Right lobe of liver (tissue), 4 donors: ENCODE measurements at regions not wholly inside any gene's neighbourhood (a gene's known extent, or its start where the extent isn't known, plus 50 kb on each side); places are given as distances from the start of the nearest gene placed in this dataset.

ENCODE experiments used
- POLR2A ChIP-seq: fragments of 450-650 bp; IDR thresholded peaks from one replicate; pipeline ENCODE4 v1.6.1; 2017; ENCODE audit warnings: antibody characterized with exemption, mild to moderate bottlenecking
- TF ChIP-seq, protein P1 (sequence below), 4 donors: fragments of 200-600 bp in 3 of 4; fragments of 450-650 bp in 1 of 4; IDR thresholded peaks; one replicate each; pipeline versions ENCODE4 v1.5.1 to v1.8.0; 2016 to 2022; ENCODE audit warnings: antibody characterized with exemption in 4 of 4, mild to moderate bottlenecking in 2 of 4
- donor health status: DM: no; HTN: no; CAD: no.
- donor health status: DM: no; HTN: no; CAD: no.
- donor health status: DM: no; HTN: yes; CAD: no.

DNA sequence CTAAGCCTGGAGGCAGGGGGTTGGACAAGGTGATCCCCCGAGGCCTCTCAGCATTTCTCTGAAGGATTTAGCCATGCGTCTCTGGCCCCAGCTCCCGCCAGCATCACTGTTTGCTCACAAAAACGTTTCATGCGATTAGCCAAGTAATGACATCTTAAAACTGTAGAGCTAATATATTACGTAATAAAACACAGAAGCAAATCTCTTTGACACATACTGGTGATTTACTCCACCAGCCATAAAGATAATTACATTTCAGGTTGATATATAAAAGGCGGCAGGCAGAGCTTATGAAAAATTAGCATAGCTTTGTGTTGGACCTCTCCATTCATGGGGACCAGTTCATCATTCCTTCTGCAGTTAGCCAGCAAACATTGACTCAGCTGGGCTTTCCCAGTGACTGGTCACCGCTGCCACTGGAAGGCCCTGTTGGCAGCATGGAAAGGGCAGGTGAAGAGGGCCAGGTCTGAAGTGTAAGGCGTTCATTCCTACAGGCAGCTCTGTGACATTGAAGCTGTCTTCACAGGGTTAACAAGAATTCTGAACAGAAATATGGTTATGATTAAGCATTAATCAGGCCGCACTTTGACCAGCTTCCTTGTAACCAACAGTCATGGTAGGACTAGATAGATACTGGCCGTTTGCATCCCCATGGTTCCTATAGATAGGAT lies 150.3 kb downstream of the NECTIN1 start:
- TF ChIP-seq POLR2A: no peak
- TF ChIP-seq, protein P1, sequence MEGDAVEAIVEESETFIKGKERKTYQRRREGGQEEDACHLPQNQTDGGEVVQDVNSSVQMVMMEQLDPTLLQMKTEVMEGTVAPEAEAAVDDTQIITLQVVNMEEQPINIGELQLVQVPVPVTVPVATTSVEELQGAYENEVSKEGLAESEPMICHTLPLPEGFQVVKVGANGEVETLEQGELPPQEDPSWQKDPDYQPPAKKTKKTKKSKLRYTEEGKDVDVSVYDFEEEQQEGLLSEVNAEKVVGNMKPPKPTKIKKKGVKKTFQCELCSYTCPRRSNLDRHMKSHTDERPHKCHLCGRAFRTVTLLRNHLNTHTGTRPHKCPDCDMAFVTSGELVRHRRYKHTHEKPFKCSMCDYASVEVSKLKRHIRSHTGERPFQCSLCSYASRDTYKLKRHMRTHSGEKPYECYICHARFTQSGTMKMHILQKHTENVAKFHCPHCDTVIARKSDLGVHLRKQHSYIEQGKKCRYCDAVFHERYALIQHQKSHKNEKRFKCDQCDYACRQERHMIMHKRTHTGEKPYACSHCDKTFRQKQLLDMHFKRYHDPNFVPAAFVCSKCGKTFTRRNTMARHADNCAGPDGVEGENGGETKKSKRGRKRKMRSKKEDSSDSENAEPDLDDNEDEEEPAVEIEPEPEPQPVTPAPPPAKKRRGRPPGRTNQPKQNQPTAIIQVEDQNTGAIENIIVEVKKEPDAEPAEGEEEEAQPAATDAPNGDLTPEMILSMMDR (IDR thresholded peaks at IDR 0.05): no peak
